GM23248 (cell line): ENCODE measurements at regions not wholly inside any gene's neighbourhood (a gene's known extent, or its start where the extent isn't known, plus 50 kb on each side); places are given as distances from the start of the nearest gene placed in this dataset.

Experiments
- EZH2 ChIP-seq: fragments of 200-600 bp; sonication (generic); IDR thresholded peaks from 2 replicates; pipeline ENCODE4 v1.6.1; 2018; ENCODE audit warnings: antibody characterized with exemption, mild to moderate bottlenecking; ENCODE audit not compliant: insufficient read depth, poor library complexity, severe bottlenecking
- EZH2phosphoT487 ChIP-seq: fragments of 200-600 bp; sonication (generic); IDR thresholded peaks from 2 replicates; pipeline ENCODE4 v1.6.1; 2018; ENCODE audit warnings: antibody characterized with exemption, moderate library complexity, mild to moderate bottlenecking, low read depth; ENCODE audit not compliant: insufficient read depth

DNA sequence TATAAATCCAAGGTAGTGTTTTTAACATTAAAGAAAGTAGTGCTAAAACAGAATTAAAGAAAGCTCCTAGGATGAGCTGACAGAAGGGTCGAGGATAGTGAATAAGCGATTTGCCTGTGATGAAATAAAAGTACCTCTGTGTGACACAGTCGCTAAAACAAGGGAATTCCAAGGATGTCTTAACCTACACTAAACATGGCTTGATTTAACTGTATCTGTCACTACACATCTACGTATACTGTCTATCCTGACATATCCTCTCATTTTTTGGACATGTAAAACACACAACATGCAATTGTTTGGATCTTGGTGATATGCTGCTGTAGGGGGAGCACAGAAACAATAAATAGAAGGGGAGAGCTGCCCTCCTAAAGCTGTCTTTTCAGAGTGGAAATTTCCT, 580.8 kb upstream of the SLC8A1 start:
- TF ChIP-seq EZH2 (no peak), EZH2phosphoT487 (no peak)
